SK-N-SH treated with all-trans-retinoic acid at 6 μM for 48 hours (cell line): ENCODE measurements at regions not wholly inside any gene's neighbourhood (a gene's known extent, or its start where the extent isn't known, plus 50 kb on each side); places are given as distances from the start of the nearest gene placed in this dataset.

Source experiments
- ATAC-seq: fragments of 200-7000 bp; cut with Tn5 transposase; 3 replicates; pipeline ENCODE4 v1.9.1; 2020; ENCODE audit warnings: mild to moderate bottlenecking, moderate library complexity
- ARNTL ChIP-seq: fragments of 450-650 bp; formaldehyde crosslinking; IDR thresholded peaks from 2 replicates; pipeline ENCODE4 v1.5.0; 2020; ENCODE audit warnings: low read depth, mild to moderate bottlenecking, moderate library complexity, borderline replicate concordance
- BACH2 ChIP-seq: fragments of 250-450 bp; sonication (Bioruptor Pico); IDR thresholded peaks from 2 replicates; pipeline ENCODE4 v1.9.0; 2021; ENCODE audit warnings: mild to moderate bottlenecking, borderline replicate concordance
- CREB5 ChIP-seq: fragments of 250-450 bp; sonication (Bioruptor Pico); IDR thresholded peaks from 2 replicates; pipeline ENCODE4 v1.5.1; 2020; ENCODE audit warnings: low read depth, mild to moderate bottlenecking, moderate library complexity
- CSRNP3 ChIP-seq: fragments of 250-450 bp; sonication (Bioruptor Pico); IDR thresholded peaks from 2 replicates; pipeline ENCODE4 v1.5.1; 2021; ENCODE audit warnings: mild to moderate bottlenecking, moderate library complexity
- ESRRG ChIP-seq: fragments of 250-450 bp; sonication (Bioruptor Pico); IDR thresholded peaks from 2 replicates; pipeline ENCODE4 v1.6.1; 2021; ENCODE audit warnings: mild to moderate bottlenecking
- GLIS3 ChIP-seq: fragments of 250-450 bp; sonication (Bioruptor Pico); IDR thresholded peaks from 2 replicates; pipeline ENCODE4 v1.5.0; 2020; ENCODE audit warnings: mild to moderate bottlenecking, moderate library complexity
- ISL1 ChIP-seq: fragments of 250-450 bp; sonication (Bioruptor Pico); IDR thresholded peaks from 2 replicates; pipeline ENCODE4 v2.1.2; 2022; ENCODE audit warnings: mild to moderate bottlenecking, moderate library complexity
- OSR1 ChIP-seq: fragments of 250-450 bp; sonication (Bioruptor Pico); IDR thresholded peaks from 2 replicates; pipeline ENCODE4 v1.8.0; 2022; ENCODE audit warnings: moderate library complexity, mild to moderate bottlenecking, inconsistent platforms
- PATZ1 ChIP-seq: fragments of 250-450 bp; sonication (Bioruptor Pico); IDR thresholded peaks from 2 replicates; pipeline ENCODE4 v1.8.0; 2020; ENCODE audit warnings: mild to moderate bottlenecking, moderate library complexity, borderline replicate concordance
- POU6F1 ChIP-seq: fragments of 250-450 bp; sonication (Bioruptor Pico); IDR thresholded peaks from 2 replicates; pipeline ENCODE4 v1.8.0; 2021; ENCODE audit warnings: low read depth, mild to moderate bottlenecking, moderate library complexity, borderline replicate concordance
- RARB ChIP-seq: fragments of 250-450 bp; sonication (Bioruptor Pico); IDR thresholded peaks from 2 replicates; pipeline ENCODE4 v1.8.0; 2021; ENCODE audit warnings: mild to moderate bottlenecking, moderate library complexity
- SNAI2 ChIP-seq: fragments of 250-450 bp; sonication (Bioruptor Pico); IDR thresholded peaks from 2 replicates; pipeline ENCODE4 v1.5.0; 2020; ENCODE audit warnings: mild to moderate bottlenecking, moderate library complexity
- TCF4 ChIP-seq: fragments of 250-450 bp; sonication (Bioruptor Pico); IDR thresholded peaks from 2 replicates; pipeline ENCODE4 v1.8.0; 2021; ENCODE audit warnings: mild to moderate bottlenecking, moderate library complexity, borderline replicate concordance
- TOX ChIP-seq: fragments of 250-450 bp; sonication (Bioruptor Pico); IDR thresholded peaks from 2 replicates; pipeline ENCODE4 v1.8.0; 2021; ENCODE audit warnings: mild to moderate bottlenecking, moderate library complexity, borderline replicate concordance
- TSHZ2 ChIP-seq: fragments of 250-450 bp; sonication (Bioruptor Pico); IDR thresholded peaks from 2 replicates; pipeline ENCODE4 v1.5.0; 2020; ENCODE audit warnings: mild to moderate bottlenecking, moderate library complexity
- ZC3H10 ChIP-seq: fragments of 250-450 bp; sonication (Bioruptor Pico); IDR thresholded peaks from 2 replicates; pipeline ENCODE4 v1.5.1; 2021; ENCODE audit warnings: mild to moderate bottlenecking, moderate library complexity
- ZFP3 ChIP-seq: fragments of 250-450 bp; sonication (Bioruptor Pico); IDR thresholded peaks from 2 replicates; pipeline ENCODE4 v1.5.0; 2020; ENCODE audit warnings: mild to moderate bottlenecking, moderate library complexity
- ZFP30 ChIP-seq: fragments of 450-650 bp; formaldehyde crosslinking; IDR thresholded peaks from 2 replicates; pipeline ENCODE4 v1.5.0; 2022; ENCODE audit warnings: mild to moderate bottlenecking, moderate library complexity
- ZNF565 ChIP-seq: fragments of 450-650 bp; formaldehyde crosslinking; conservative IDR thresholded peaks from 2 replicates; pipeline ENCODE4 v1.5.0; 2020; ENCODE audit warnings: low read depth, mild to moderate bottlenecking, moderate library complexity
- ZNF70 ChIP-seq: fragments of 450-650 bp; formaldehyde crosslinking; IDR thresholded peaks from 2 replicates; pipeline ENCODE4 v1.5.0; 2020; ENCODE audit warnings: mild to moderate bottlenecking, moderate library complexity

GRCh38 chr3:189477614-189478013, 153.6 kb upstream of the TP63 start (continued):
- no peak for TF ChIP-seq POU6F1 (CRISPR knock-in tag)
- TF ChIP-seq TOX (CRISPR knock-in tag): no peak

GRCh38 chr3:189486556-189486955, 144.6 kb upstream of the TP63 start:
- TF ChIP-seq OSR1 (no peak), ESRRG (CRISPR knock-in tag) (no peak), ZFP3 (CRISPR knock-in tag) (no peak), SNAI2 (no peak), GLIS3 (CRISPR knock-in tag) (no peak), TCF4 (CRISPR knock-in tag) (no peak), ZFP30 (CRISPR knock-in tag) (no peak), RARB (CRISPR knock-in tag) (no peak), ZNF70 (CRISPR knock-in tag) (no peak), PATZ1 (CRISPR knock-in tag) (no peak), POU6F1 (CRISPR knock-in tag) (no peak), BACH2 (no peak), ISL1 (CRISPR knock-in tag) (no peak), TSHZ2 (CRISPR knock-in tag) (no peak), CSRNP3 (no peak), ARNTL (CRISPR knock-in tag) (no peak)
- no peak for ATAC-seq

GRCh38 chr3:189488241-189488767, 142.9 kb upstream of the TP63 start:
- no peak for ATAC-seq
- no peak for TF ChIP-seq TSHZ2 (CRISPR knock-in tag)
- no peak for TF ChIP-seq SNAI2
- no peak for TF ChIP-seq ZC3H10 (CRISPR knock-in tag)
- no peak for TF ChIP-seq ZFP3 (CRISPR knock-in tag)
- no peak for TF ChIP-seq ZNF565 (CRISPR knock-in tag)
- no peak for TF ChIP-seq CSRNP3
- no peak for TF ChIP-seq BACH2
- no peak for TF ChIP-seq ZFP30 (CRISPR knock-in tag)
- TF ChIP-seq ZNF70 (CRISPR knock-in tag): no peak
- TF ChIP-seq CREB5: no peak
- TF ChIP-seq PATZ1 (CRISPR knock-in tag): no peak
